ENCODE measurements at regions not wholly inside any gene's neighbourhood (a gene's known extent, or its start where the extent isn't known, plus 50 kb on each side); places are given as distances from the start of the nearest gene placed in this dataset.

- no peak for TF ChIP-seq CTCF (IDR thresholded peaks at IDR 0.05; ENCODE audit: insufficient read depth, low read depth, low read length, missing control alignments)
- DNase-seq (ENCODE audit: low read depth) = no peak
- H3K4me3 ChIP-seq (ENCODE audit: low read length) = no peak overlapping the region
These were observed 321.4 kb upstream of the GBE1 start for GRCh38 chr3:82082796-82083195.

- DNase-seq (ENCODE audit: low read depth) = no peak
- no peak overlapping the region for H3K4me3 ChIP-seq (ENCODE audit: low read length)
- no peak for TF ChIP-seq CTCF (IDR thresholded peaks at IDR 0.05; ENCODE audit: insufficient read depth, low read depth, low read length, missing control alignments)
These were observed 319.9 kb upstream of the GBE1 start for GRCh38 chr3:82081351-82081750.

- no peak for TF ChIP-seq CTCF (IDR thresholded peaks at IDR 0.05; ENCODE audit: insufficient read depth, low read depth, low read length, missing control alignments)
- DNase-seq (ENCODE audit: low read depth) = no peak
- no peak overlapping the region for H3K4me3 ChIP-seq (ENCODE audit: low read length)
These were observed 319.3 kb upstream of the GBE1 start for GRCh38 chr3:82080792-82081191.

- peak; percentile 63 for DNase-seq (ENCODE audit: low read depth)
- H3K4me3 ChIP-seq (ENCODE audit: low read length) = no peak overlapping the region
- no peak for TF ChIP-seq CTCF (IDR thresholded peaks at IDR 0.05; ENCODE audit: insufficient read depth, low read depth, low read length, missing control alignments)
These were observed 318.8 kb upstream of the GBE1 start for GRCh38 chr3:82080261-82080660.

- DNase-seq (ENCODE audit: low read depth) = no peak
- H3K4me3 ChIP-seq (ENCODE audit: low read length) = no peak overlapping the region
- no peak for TF ChIP-seq CTCF (IDR thresholded peaks at IDR 0.05; ENCODE audit: insufficient read depth, low read depth, low read length, missing control alignments)
These were observed 318.0 kb upstream of the GBE1 start for GRCh38 chr3:82079335-82079890.

- DNase-seq (ENCODE audit: low read depth) = no peak
- no peak overlapping the region for H3K4me3 ChIP-seq (ENCODE audit: low read length)
- TF ChIP-seq CTCF (IDR thresholded peaks at IDR 0.05; ENCODE audit: insufficient read depth, low read depth, low read length, missing control alignments) = no peak
These were observed 316.8 kb upstream of the GBE1 start for GRCh38 chr3:82078246-82078645.

GRCh38 chr3:82067420-82067819 is 306.0 kb upstream of the GBE1 start:
- DNase-seq (ENCODE audit: low read depth) = no peak
- no peak for TF ChIP-seq CTCF (IDR thresholded peaks at IDR 0.05; ENCODE audit: insufficient read depth, low read depth, low read length, missing control alignments)
- no peak overlapping the region for H3K4me3 ChIP-seq (ENCODE audit: low read length)

Data from epithelial cell of esophagus (primary cell).